ENCODE measurements at regions not wholly inside any gene's neighbourhood (a gene's known extent, or its start where the extent isn't known, plus 50 kb on each side); places are given as distances from the start of the nearest gene placed in this dataset.

DNA sequence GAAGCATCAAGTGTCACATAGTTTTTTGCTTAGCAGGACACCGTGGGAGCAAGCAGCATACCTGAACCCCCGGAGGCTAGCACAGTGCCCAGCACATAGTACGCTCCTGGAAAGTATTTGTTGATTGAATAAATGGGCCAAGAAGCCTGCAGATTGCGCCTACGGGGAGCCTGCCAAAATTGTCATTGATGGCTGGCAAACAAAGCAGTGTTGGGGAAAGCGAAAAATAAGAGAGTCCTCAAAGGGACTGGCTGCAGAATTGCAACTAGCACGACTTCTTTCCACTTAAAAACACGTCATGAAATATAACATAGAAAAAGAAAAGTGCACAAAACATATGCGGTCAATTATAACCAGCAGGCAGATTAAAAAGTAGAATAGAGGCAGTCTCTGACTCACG is 125.2 kb upstream of the GALNT2 start:
- TF ChIP-seq, protein P1, sequence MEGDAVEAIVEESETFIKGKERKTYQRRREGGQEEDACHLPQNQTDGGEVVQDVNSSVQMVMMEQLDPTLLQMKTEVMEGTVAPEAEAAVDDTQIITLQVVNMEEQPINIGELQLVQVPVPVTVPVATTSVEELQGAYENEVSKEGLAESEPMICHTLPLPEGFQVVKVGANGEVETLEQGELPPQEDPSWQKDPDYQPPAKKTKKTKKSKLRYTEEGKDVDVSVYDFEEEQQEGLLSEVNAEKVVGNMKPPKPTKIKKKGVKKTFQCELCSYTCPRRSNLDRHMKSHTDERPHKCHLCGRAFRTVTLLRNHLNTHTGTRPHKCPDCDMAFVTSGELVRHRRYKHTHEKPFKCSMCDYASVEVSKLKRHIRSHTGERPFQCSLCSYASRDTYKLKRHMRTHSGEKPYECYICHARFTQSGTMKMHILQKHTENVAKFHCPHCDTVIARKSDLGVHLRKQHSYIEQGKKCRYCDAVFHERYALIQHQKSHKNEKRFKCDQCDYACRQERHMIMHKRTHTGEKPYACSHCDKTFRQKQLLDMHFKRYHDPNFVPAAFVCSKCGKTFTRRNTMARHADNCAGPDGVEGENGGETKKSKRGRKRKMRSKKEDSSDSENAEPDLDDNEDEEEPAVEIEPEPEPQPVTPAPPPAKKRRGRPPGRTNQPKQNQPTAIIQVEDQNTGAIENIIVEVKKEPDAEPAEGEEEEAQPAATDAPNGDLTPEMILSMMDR (conservative IDR thresholded peaks at IDR 0.05 in 1 of 2, IDR thresholded peaks at IDR 0.05 in 1 of 2; ENCODE audit: extremely low read depth in 1 of 2, insufficient read depth in 1 of 2, low read depth in 1 of 2, low read length in 2 of 2): no peak
- TF ChIP-seq EZH2 (IDR thresholded peaks at IDR 0.05; ENCODE audit: borderline replicate concordance, low read length): no peak
